B cell (primary cell): ENCODE measurements at regions not wholly inside any gene's neighbourhood (a gene's known extent, or its start where the extent isn't known, plus 50 kb on each side); places are given as distances from the start of the nearest gene placed in this dataset.

ENCODE experiments used
- ATAC-seq: fragments of 200-7000 bp; cut with Tn5 transposase; one replicate; pipeline ENCODE4 v1.10.0; 2021; ENCODE audit warnings: low read depth, mild to moderate bottlenecking, moderate number of reproducible peaks, moderate library complexity
- CTCF ChIA-PET: fragments of 350-600 bp; sonication (Branson Sonifier 250); formaldehyde crosslinking; loops from one replicate; lab custom pipeline; 2021; ENCODE audit warnings: antibody characterized with exemption, inconsistent platforms; lab: Charles Lee
- POLR2A ChIA-PET: fragments of 350-600 bp; sonication (Branson Sonifier 250); formaldehyde crosslinking; loops from one replicate; lab custom pipeline; 2021; ENCODE audit warnings: antibody characterized with exemption; lab: Charles Lee
- DNase-seq: peaks from one replicate; pipeline ENCODE4 v3.0.0; 2013
- H2AFZ ChIP-seq: 2 replicates; pipeline ENCODE4 v1.6.1; 2012; ENCODE audit warnings: mild to moderate bottlenecking, low read depth, low read length; ENCODE audit not compliant: insufficient read depth, poor library complexity, severe bottlenecking
- H3K27ac ChIP-seq, 2 donors: 1 replicate in 1 of 2; 2 replicates in 1 of 2; pipeline ENCODE4 v1.5.1; 2012 to 2013; ENCODE audit warnings: low read length in 2 of 2, mild to moderate bottlenecking in 2 of 2, moderate library complexity in 1 of 2
- H3K27me3 ChIP-seq, 4 experiments: fragments of 200-600 bp in 1 of 4; sonication (generic) in 1 of 4; replicated peaks in 1 of 4; 1 replicate in 2 of 4; 2 replicates in 2 of 4; pipeline versions ENCODE4 v1.6.1 to v1.7.0; 2013 to 2016; ENCODE audit warnings: low read length in 3 of 4, mild to moderate bottlenecking in 2 of 4, mixed read lengths in 1 of 4, moderate library complexity in 1 of 4; ENCODE audit not compliant: insufficient read depth in 4 of 4, control insufficient read depth in 3 of 4; ENCODE audit errors: control extremely low read depth in 1 of 4
- H3K36me3 ChIP-seq, 2 experiments: replicated peaks in 1 of 2; 1 replicate in 1 of 2; 2 replicates in 1 of 2; pipeline versions ENCODE4 v1.6.1 to v1.7.1; 2013; ENCODE audit warnings: low read length in 1 of 2; ENCODE audit not compliant: insufficient read depth in 2 of 2, control insufficient read depth in 1 of 2; ENCODE audit errors: control extremely low read depth in 1 of 2, extremely low read depth in 1 of 2
- H3K4me1 ChIP-seq, 2 donors: fragments of 200-600 bp in 1 of 2; sonication (generic) in 1 of 2; 1 replicate in 1 of 2; 2 replicates in 1 of 2; pipeline versions ENCODE4 v1.5.1 to v1.6.1; 2013 to 2017; ENCODE audit warnings: low read length in 2 of 2; ENCODE audit not compliant: control insufficient read depth in 2 of 2, insufficient read depth in 2 of 2
- H3K4me2 ChIP-seq: replicated peaks from 2 replicates; pipeline ENCODE3; 2012; ENCODE audit warnings: mild to moderate bottlenecking, low read depth, low read length; ENCODE audit not compliant: poor library complexity, severe bottlenecking
- H3K4me3 ChIP-seq, 5 experiments: fragments of 200-600 bp in 1 of 5; sonication (generic) in 1 of 5; 1 replicate in 3 of 5; 2 replicates in 2 of 5; pipeline versions ENCODE4 v1.5.1 to v1.7.0; 2011 to 2016; ENCODE audit warnings: low read length in 4 of 5, mild to moderate bottlenecking in 4 of 5, low read depth in 2 of 5, control low read depth in 1 of 5, moderate library complexity in 1 of 5; ENCODE audit not compliant: insufficient read depth in 1 of 5; ENCODE audit errors: control extremely low read depth in 1 of 5, extremely low read depth in 1 of 5
- H3K79me2 ChIP-seq: fragments of 200-600 bp; sonication (generic); one replicate; pipeline ENCODE4 v1.6.0; 2016; ENCODE audit warnings: low read length; ENCODE audit not compliant: control insufficient read depth, insufficient read depth
- H3K9ac ChIP-seq: fragments of 200-600 bp; sonication (generic); 2 replicates; pipeline ENCODE4 v1.6.1; 2017; ENCODE audit warnings: mild to moderate bottlenecking, low read length, moderate library complexity
- H3K9me3 ChIP-seq, 3 donors: one replicate each; pipeline versions ENCODE4 v1.6.1 to v1.7.1; 2013; ENCODE audit warnings: low read length in 2 of 3; ENCODE audit not compliant: control insufficient read depth in 2 of 3, insufficient read depth in 1 of 3; ENCODE audit errors: control extremely low read depth in 1 of 3
- H4K20me1 ChIP-seq: 2 replicates; pipeline ENCODE4 v1.6.0; 2012; ENCODE audit warnings: mild to moderate bottlenecking, low read length; ENCODE audit not compliant: insufficient read depth, control insufficient read depth, poor library complexity, severe bottlenecking
- H3K27ac Mint-ChIP-seq: one replicate; pipeline ENCODE4 v1.8.0; 2021; ENCODE audit warnings: mixed read lengths
- H3K27me3 Mint-ChIP-seq: one replicate; pipeline ENCODE4 v1.8.0; 2021; ENCODE audit warnings: mixed read lengths
- H3K4me1 Mint-ChIP-seq: one replicate; pipeline ENCODE4 v1.8.0; 2021; ENCODE audit warnings: mixed read lengths
- H3K4me3 Mint-ChIP-seq: one replicate; pipeline ENCODE4 v1.8.0; 2021; ENCODE audit warnings: mixed read lengths
- H3K9me3 Mint-ChIP-seq: one replicate; pipeline ENCODE4 v1.8.0; 2022; ENCODE audit warnings: mixed read lengths; ENCODE audit not compliant: insufficient read depth
- CTCF ChIP-seq: fragments of 200-600 bp; IDR thresholded peaks from one replicate; pipeline ENCODE4 v1.8.0; 2022; ENCODE audit warnings: antibody characterized with exemption, mild to moderate bottlenecking
- EZH2 ChIP-seq: IDR thresholded peaks from 2 replicates; pipeline ENCODE4 v1.6.1; 2012; ENCODE audit warnings: borderline replicate concordance, low read depth, mild to moderate bottlenecking, moderate library complexity, low read length; ENCODE audit not compliant: insufficient read depth, poor library complexity, severe bottlenecking
- WGBS: methylation state at CpG from one replicate; pipeline ENCODE4 v1.1.5; 2013; ENCODE audit warnings: missing lambda C conversion rate; ENCODE audit not compliant: insufficient coverage; 5-methylcytosine and 5-hydroxymethylcytosine counted together
- intact Hi-C: fragments of 100-400 bp; cut with micrococcal nuclease; formaldehyde crosslinking; loops from one replicate; pipeline ENCODE4 v1.10.0; 2022

GRCh38 chr6:14425805-14426204, 308.2 kb downstream of the CD83 start:
- no peaks in the 10 kb centered on the region for H3K27me3 Mint-ChIP-seq
- CTCF ChIA-PET = interaction anchor here (0.7 kb wide), 1 partner anchor 206 kb away, joined by 3 read pairs; no protein-coding TSS in a partner anchor
- Histone ChIP-seq H3K27ac (no peak overlapping the region), H3K4me3 (no peak overlapping the region), H3K9me3 (no peaks in the 10 kb centered on the region), H3K79me2 (no peaks in the 10 kb centered on the region), H3K4me1 (peaks cover 16 to 18% of the 10 kb centered on the region in 2 donors), H3K36me3 (no peaks in the 10 kb centered on the region), H2AFZ (no peak overlapping the region), H3K9ac (no peak overlapping the region), H4K20me1 (no peaks in the 10 kb centered on the region), H3K4me2 (no peak overlapping the region), H3K27me3 (no peaks in the 10 kb centered on the region)
- POLR2A ChIA-PET = no interaction called here
- WGBS = 100% methylated on average over 3 of the region's 6 CpGs
- no peaks in the 10 kb centered on the region for H3K9me3 Mint-ChIP-seq
- no peak overlapping the region for H3K4me3 Mint-ChIP-seq
- peaks cover 29% of the 10 kb centered on the region for H3K4me1 Mint-ChIP-seq
- ATAC-seq = no peak
- TF ChIP-seq EZH2 (no peak), CTCF (no peak)
- no peak for DNase-seq
- intact Hi-C loops = no loop called here
- H3K27ac Mint-ChIP-seq = no peak overlapping the region

GRCh38 chr6:14426281-14426680, 308.7 kb downstream of the CD83 start:
- Mint-ChIP-seq H3K4me1 (peaks cover 29% of the 10 kb centered on the region), H3K27me3 (no peaks in the 10 kb centered on the region), H3K9me3 (no peaks in the 10 kb centered on the region), H3K27ac (no peak overlapping the region), H3K4me3 (no peak overlapping the region)
- CTCF ChIA-PET = no interaction called here
- Histone ChIP-seq H3K9me3 (no peaks in the 10 kb centered on the region), H3K27ac (no peak overlapping the region), H3K36me3 (no peaks in the 10 kb centered on the region), H3K4me3 (no peak overlapping the region), H3K27me3 (no peaks in the 10 kb centered on the region), H3K4me1 (peaks cover 16 to 18% of the 10 kb centered on the region in 2 donors), H3K9ac (no peak overlapping the region), H3K4me2 (no peak overlapping the region), H2AFZ (no peak overlapping the region), H3K79me2 (no peaks in the 10 kb centered on the region), H4K20me1 (no peaks in the 10 kb centered on the region)
- TF ChIP-seq EZH2 (no peak), CTCF (no peak)
- intact Hi-C loops = no loop called here
- no CpG with 5 or more reads among the region's 2 CpGs for WGBS
- POLR2A ChIA-PET = no interaction called here
- no peak for DNase-seq
- ATAC-seq = no peak
